ENCODE measurements at regions not wholly inside any gene's neighbourhood (a gene's known extent, or its start where the extent isn't known, plus 50 kb on each side); places are given as distances from the start of the nearest gene placed in this dataset.

DNA sequence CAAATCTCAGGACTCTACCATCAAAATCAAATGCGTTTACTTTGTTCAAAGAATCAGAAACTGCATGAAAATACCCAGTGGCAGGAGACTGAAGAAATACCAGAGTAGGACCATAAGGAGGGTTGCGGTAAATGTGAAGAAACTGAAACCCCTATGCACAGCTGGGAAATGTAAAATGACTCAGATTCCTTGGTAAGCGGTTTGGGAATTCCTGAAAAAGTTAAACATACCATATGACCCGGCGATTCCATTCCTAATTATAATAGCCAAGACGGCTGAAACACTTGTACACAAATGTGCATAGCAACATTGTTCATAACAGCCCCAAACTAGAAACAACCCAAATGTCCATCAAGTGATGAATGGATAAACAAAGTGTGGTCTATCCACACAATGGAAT is 114.1 kb upstream of the GRAMD1B start:
- H3K4me3 ChIP-seq (ENCODE audit: low read depth, low read length): no peak overlapping the region
- TF ChIP-seq, protein P1, sequence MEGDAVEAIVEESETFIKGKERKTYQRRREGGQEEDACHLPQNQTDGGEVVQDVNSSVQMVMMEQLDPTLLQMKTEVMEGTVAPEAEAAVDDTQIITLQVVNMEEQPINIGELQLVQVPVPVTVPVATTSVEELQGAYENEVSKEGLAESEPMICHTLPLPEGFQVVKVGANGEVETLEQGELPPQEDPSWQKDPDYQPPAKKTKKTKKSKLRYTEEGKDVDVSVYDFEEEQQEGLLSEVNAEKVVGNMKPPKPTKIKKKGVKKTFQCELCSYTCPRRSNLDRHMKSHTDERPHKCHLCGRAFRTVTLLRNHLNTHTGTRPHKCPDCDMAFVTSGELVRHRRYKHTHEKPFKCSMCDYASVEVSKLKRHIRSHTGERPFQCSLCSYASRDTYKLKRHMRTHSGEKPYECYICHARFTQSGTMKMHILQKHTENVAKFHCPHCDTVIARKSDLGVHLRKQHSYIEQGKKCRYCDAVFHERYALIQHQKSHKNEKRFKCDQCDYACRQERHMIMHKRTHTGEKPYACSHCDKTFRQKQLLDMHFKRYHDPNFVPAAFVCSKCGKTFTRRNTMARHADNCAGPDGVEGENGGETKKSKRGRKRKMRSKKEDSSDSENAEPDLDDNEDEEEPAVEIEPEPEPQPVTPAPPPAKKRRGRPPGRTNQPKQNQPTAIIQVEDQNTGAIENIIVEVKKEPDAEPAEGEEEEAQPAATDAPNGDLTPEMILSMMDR (conservative IDR thresholded peaks at IDR 0.05; ENCODE audit: low read depth, low read length): no peak
- DNase-seq (ENCODE audit: low read depth): no peak

DNA sequence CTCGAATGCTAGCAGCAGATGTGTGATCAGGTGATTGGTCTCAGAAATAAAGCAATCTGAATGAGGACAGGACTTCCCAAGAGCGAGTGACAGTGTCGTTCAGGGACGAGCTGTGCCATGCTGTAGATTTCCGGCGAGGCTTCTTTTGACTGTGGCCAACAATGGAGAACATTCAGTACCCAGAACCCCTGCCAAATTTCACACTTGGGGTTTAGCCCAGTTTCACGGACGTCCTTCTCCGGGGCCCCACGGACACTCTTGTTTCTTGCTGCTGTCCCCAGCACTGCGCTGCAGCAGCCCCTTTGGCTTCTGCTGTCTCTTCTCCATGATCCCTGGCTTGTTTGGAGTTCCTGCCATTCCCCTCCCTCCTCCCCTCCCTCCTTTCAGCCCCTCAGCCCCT is 115.1 kb upstream of the GRAMD1B start:
- no peak overlapping the region for H3K4me3 ChIP-seq (ENCODE audit: low read depth, low read length)
- DNase-seq (ENCODE audit: low read depth): no peak
- TF ChIP-seq, protein P1 (conservative IDR thresholded peaks at IDR 0.05; ENCODE audit: low read depth, low read length): no peak

DNA sequence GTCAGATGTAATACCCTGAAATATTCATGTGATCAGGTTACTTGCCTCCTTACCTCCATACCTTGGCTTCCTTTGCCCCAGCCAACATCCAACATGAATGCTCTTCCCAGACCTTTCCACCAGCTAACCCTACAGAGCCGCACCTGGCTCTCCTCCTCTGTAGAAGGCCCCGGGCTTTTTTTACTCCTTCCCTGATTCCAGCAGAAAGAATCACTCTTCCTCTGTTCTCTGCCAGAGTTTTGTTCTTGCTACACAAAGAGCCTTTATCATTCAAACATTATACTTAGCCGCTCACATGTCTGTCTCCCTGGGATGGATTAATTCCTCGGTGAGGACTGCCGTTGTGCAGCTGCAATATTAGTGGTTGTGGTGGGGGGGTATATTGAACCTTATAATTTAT is 116.8 kb upstream of the GRAMD1B start:
- H3K4me3 ChIP-seq (ENCODE audit: low read depth, low read length): no peak overlapping the region
- TF ChIP-seq, protein P1 (conservative IDR thresholded peaks at IDR 0.05; ENCODE audit: low read depth, low read length): no peak
- no peak for DNase-seq (ENCODE audit: low read depth)

DNA sequence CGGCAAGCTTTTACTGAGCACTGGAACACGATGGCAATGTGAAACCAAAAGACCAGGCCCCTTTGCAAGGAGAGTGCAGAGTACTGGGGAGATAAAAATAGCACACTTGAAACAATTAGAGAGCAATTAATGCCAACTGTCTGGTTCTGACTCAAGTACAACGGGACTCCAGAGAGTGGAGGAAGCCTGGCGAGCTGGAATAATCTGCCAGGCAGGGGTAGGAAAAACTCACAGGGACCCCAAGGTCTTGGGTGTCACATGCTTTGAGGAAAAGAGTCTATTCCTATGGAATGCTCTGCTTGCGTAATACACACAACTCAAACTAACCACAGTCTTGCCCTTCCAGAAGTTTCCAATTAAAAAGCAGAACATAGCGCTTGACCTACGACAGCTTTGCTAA is 113.0 kb upstream of the CLMP start:
- peak; percentile 26 for DNase-seq (ENCODE audit: low read depth)
- H3K4me3 ChIP-seq (ENCODE audit: low read depth, low read length): no peak overlapping the region
- TF ChIP-seq, protein P1 (conservative IDR thresholded peaks at IDR 0.05; ENCODE audit: low read depth, low read length): no peak

DNA sequence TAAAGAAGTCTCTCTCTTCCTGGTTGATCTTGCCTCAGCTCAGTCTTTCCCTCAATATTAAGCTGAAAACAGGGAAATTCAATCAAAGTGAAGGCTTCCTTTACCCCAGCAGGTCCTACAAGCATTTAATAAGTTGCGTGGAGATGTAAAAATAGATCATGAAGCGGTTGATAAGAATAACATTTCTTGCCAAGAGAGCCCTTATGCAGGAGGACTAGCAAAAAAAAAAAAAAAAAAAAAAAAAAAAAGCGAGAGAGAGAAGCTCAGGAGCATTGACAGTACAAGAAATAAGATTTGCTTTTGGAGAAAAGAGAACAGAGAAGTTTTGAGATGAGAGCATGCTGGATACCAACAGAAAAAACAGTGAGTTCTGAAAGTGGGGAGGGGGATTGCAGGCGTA is 112.2 kb upstream of the CLMP start:
- TF ChIP-seq, protein P1 (conservative IDR thresholded peaks at IDR 0.05; ENCODE audit: low read depth, low read length): no peak
- H3K4me3 ChIP-seq (ENCODE audit: low read depth, low read length): no peak overlapping the region
- no peak for DNase-seq (ENCODE audit: low read depth)

DNA sequence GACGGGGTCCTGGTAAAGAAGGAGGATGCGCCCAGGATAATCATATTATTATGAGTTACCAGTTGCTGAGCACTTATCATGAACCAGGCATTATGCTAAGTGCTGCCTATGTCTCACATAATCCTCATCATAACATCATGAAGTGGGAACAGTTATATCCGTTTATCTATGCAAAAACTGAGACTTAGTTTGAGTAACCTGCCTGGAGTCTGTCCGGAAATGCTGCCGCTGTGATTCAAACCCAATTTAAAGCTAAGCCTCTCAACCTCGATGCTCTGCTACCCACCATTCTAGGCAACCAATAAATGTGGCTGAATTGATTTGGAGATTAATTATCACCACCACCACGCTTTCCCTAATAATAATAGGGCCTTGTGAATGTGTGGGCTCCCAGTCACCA is 111.5 kb upstream of the CLMP start:
- TF ChIP-seq, protein P1 (conservative IDR thresholded peaks at IDR 0.05; ENCODE audit: low read depth, low read length): no peak
- H3K4me3 ChIP-seq (ENCODE audit: low read depth, low read length): no peak overlapping the region
- no peak for DNase-seq (ENCODE audit: low read depth)

DNA sequence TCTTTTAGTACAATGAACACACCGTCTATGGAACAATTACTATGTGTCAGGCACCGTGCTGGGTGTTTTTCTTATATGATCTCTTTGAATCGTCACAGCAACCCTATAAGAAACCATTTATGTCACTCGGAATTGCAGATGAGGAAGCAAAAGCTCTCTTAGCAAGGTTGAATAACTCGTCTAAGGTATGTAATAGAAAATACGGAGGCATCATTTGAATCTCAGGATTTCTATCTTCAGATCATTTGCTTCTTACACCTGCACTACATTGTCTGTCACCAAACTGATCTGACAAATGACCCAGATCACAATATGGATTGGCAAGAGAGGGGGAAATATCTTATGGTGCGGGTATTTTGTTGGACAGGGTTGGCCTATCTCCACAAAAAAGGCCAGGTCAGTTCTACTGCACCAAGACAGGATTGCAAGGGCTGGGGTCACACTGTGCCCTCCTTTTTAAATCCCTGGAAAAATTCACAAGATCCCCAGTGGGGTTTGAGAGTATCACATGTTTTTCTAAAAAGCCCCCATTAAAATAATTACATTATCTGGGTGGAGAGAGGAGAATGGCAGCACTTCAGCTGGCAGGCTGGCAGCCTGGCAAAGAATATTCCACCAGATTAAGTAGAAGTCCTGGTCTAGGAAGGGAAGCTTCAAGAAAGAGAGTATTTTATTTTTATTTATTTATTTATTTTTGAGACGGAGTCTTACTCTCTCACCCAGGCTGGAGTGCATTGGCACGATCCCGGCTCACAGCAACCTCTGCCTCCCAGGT is 110.7 kb upstream of the CLMP start:
- H3K4me3 ChIP-seq (ENCODE audit: low read depth, low read length): no peak overlapping the region
- TF ChIP-seq, protein P1 (conservative IDR thresholded peaks at IDR 0.05; ENCODE audit: low read depth, low read length): no peak
- no peak for DNase-seq (ENCODE audit: low read depth)

Data from choroid plexus epithelial cell (primary cell).